ENCODE measurements at regions not wholly inside any gene's neighbourhood (a gene's known extent, or its start where the extent isn't known, plus 50 kb on each side); places are given as distances from the start of the nearest gene placed in this dataset.
"Not testable (repeated sequence)": the region's sequence is repeated elsewhere in the genome, so short reads cannot be mapped to it uniquely, and the experiment has no call there.

GRCh38 chr6:11443125-11443524 lies 94.4 kb upstream of the TMEM170B start:
- TF ChIP-seq ZBTB11 (CRISPR knock-in tag; IDR thresholded peaks at IDR 0.05); POLR2A (IDR thresholded peaks at IDR 0.05; ENCODE audit: low read depth, low read length); SPI1 (IDR thresholded peaks at IDR 0.05; ENCODE audit: borderline replicate concordance, insufficient read depth, low read depth, low read length); CTCF (IDR thresholded peaks at IDR 0.05 in 2 of 3, conservative IDR thresholded peaks at IDR 0.05 in 1 of 3; ENCODE audit: control insufficient read depth in 2 of 3, extremely low read depth in 1 of 3, insufficient read depth in 1 of 3, low read depth in 3 of 3, low read length in 3 of 3); CBFB (IDR thresholded peaks at IDR 0.05; ENCODE audit: low read depth); PBX3 (IDR thresholded peaks at IDR 0.05; ENCODE audit: insufficient replicate concordance, low read depth, low read length); ZBTB33 (IDR thresholded peaks at IDR 0.05); RCOR1 (conservative IDR thresholded peaks at IDR 0.05; ENCODE audit: low read depth, low read length); MYC (IDR thresholded peaks at IDR 0.05; ENCODE audit: insufficient read depth, insufficient read length, insufficient replicate concordance, low read length, severe bottlenecking); NR2C1 (IDR thresholded peaks at IDR 0.05); CHD2 (IDR thresholded peaks at IDR 0.05; ENCODE audit: borderline replicate concordance, low read depth, low read length): not testable (repeated sequence)

Measured in GM12878 (cell line).